SKM-1 (cell line): ENCODE measurements at regions not wholly inside any gene's neighbourhood (a gene's known extent, or its start where the extent isn't known, plus 50 kb on each side); places are given as distances from the start of the nearest gene placed in this dataset.
"Not testable (repeated sequence)": the region's sequence is repeated elsewhere in the genome, so short reads cannot be mapped to it uniquely, and the experiment has no call there.

Experiments used
- DNase-seq: peaks from one replicate; lab custom pipeline; 2025; ENCODE audit not compliant: unreplicated experiment; lab: John Stamatoyannopoulos, UW

DNA sequence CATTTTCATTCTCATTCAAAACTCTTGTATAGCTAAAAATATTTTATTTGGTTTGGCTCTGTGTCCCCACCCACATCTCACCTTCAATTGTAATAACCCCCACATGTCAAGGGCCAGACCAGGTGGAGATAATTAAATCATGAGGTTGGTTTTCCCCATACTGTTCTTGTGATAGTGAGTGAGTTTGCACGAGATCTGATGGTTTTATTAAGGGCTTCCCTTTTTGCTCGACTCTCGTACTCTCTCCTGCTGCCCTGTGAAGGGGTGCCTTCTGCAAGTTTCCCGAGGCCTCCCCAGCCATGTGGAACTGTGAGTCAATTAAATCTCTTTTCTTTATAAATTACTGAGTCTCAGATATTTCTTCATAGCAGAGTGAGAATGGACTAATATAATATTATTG is 768.0 kb downstream of the STIM2 start:
- DNase-seq: no peak

DNA sequence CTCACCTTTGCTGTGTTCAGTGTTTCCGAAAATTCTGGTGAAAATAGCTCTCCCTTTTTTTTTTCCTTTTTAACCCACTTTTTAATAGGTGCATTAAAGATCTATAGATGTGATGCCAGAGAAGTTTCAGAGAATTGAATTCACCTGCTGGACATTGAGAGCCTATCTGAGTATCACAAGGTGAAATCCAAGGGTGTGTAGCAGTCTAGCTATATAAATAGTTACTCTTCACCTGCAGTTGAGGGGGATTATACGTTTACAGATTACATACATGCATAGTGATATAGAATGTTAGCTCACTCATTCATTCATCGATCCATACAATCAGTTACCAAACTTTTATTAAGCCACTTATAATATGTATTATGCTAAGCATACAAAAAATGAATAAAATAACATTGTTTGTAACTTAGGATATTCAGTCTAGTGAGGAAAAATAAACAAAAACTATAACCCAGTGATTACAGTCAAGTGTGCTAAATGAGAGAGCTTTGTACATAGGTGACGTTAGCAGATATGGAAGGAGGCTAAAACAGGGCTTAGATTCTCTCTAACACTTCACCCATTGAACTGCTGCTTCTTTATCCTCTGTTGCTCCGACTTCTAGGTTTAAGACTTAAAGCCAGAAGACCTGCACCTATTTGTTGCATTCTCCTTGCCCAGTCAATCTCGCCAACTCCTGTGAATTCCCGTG is 769.0 kb downstream of the STIM2 start:
- no peak for DNase-seq

DNA sequence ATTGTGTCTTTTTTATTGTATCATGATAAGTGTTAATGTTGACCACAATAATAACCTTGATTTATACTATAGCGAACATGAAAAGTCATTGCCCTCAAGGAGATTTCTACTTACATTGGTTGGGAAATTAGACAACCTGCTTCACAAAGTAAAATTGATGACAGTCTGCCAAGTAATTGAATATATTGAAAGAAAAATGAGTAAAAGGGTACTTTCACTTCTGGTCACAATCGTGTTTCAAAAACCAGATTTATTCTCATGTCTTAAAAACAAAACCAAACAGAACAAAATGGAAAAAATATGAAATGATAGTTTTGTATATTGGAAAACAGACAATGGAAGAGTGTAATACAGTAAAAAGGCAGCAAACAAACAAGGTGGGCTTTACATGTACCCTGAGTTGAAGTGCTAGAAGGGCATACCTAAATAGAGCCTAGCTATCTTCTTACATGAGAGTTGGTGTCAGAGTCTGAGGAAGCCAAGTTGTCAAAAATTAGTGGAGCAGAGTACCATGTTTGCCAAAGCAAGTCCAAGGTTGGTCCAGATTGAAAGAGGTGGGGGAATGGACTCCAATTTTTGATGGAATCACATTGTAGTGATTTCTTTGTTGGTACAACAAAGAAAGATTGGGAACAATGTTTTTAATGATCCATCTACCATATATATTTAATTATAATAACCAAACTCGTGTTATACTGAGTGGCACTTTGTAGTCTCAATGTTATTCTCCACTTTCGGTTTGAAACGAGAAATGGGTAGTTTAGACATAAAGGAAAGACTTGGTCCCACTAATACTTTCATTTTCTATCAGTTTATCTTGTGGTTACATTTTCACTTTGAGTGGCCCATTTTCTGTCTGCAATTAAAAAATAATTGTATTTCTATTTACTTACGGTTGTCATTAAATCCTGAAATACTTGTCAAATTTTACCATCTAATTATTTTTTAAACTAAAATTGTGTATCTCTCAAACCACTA is 775.6 kb downstream of the STIM2 start:
- DNase-seq: no peak

DNA sequence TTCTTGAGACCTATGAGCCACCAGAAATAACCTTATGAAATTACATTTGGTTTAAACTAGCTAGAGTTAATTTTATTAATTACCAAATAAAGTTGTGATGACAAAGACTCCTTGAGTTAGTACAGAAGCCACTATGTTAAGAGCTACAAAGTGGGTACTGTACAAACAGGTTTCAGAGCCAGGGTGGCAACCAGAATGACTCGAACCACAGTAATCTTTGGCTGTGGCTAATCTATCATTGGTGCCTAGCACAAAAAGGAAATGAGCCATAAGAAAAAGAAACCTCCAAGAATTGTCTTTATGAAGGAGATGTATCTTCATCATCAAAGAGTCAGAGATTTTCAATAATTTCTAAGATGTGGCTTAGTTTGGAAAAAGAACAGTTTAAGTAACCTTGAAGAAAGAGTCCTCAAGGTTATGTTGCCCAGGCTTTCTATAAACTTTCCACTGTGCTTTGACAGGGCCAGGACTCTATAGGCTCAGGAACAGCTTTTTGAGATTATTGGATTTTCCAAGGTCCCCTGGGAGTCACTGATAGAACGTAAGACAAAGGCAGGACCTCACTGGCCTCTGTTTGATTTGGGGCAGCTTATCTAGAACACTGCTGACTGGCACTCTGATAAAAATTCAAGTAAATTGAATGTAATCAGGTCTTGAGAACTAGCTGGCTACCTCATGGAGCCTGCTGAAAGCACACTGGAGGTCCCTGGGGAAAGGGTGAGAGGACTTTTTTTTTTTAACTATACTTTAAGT is 777.7 kb downstream of the STIM2 start:
- no peak for DNase-seq

DNA sequence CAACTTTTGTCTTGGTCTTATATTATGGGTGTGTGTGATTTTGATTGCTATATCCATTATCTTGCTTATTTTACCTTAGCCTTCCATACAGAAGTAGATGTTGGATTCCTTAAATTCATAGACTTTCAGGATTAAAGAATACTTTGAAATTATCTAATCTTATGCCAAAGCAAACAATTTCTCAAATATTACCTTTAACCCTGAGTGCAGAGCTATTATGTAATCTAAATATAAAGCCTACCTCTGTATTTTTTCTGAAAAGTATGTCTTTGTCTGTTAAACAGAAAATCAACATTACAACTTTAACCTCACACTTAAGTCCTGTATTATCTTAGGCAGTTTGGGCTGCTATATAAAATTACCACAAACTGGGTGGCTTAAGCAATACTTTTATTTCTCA is 782.5 kb downstream of the STIM2 start:
- DNase-seq: no peak

DNA sequence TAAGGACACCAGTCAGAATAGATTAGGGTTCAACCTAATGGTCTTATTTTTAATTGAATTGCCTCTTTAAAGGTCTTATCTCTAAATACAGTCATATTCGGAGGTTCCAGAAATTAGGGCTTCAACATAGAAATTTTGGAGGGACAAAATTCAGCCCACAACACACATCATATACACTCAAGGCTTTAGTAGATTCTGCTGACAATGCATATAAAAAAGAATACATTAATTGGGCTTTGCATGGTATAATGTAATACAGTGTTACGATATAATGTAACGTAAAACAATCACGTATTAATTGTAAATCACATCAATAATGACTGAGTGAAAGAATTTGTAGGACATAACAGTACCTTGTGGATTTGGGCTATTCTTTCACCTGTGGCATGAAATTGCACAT is 787.8 kb downstream of the STIM2 start:
- DNase-seq: no peak

DNA sequence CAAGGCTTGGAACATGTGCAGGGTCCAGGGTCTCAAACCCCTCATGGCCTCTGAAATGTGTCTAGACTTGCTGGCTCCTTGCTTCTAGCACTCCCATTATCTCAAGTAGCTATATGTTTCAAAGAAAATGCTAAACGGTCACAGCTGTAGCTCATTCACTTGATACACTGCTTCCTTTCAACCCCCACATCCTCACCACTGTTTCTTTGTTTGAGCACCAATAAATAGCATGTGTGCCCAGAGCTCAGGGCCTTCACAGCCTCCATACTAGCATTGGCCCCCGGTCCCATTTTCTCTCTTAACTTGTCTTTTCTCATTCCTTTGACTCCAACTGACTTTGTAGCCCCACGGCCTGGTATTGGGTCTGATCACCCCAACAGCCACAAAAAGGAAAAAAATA is 801.8 kb downstream of the STIM2 start:
- DNase-seq: no peak

DNA sequence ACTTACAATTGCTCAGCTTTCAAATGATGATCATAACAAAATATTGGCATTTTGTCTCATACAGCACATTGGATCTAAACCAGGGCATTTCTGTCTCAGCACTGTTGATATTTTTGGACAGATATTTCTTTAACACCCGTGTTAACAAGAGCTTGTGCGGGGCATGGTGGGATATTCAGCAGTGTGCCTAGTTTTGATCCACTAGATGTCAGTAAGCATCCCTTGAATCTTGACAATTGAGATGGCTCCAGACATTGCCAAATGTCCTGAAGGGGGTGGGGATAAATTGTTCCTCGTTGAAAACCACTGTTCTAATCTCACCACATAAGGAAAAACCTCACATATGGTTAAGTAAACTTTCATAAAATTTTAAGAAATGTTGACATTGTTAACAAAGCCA is 806.3 kb downstream of the STIM2 start:
- no peak for DNase-seq

DNA sequence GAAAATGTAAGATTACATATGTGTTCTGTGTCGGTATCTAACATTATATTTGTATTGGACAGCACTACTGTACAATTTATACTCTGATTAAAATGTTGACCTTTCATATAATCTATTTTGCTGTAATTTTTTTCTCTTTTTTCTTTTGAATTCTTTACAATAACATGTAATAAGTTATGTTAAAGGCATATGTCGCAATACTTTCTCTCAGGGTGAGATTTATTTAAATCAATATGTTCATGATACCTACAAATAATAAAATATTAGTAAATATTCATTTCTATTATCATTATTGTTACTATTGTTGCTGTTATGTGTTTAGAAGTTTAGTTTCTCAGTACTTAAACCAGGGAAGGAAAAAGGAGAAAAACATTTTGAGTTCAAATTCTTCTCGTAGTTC is 807.4 kb downstream of the STIM2 start:
- DNase-seq: no peak

DNA sequence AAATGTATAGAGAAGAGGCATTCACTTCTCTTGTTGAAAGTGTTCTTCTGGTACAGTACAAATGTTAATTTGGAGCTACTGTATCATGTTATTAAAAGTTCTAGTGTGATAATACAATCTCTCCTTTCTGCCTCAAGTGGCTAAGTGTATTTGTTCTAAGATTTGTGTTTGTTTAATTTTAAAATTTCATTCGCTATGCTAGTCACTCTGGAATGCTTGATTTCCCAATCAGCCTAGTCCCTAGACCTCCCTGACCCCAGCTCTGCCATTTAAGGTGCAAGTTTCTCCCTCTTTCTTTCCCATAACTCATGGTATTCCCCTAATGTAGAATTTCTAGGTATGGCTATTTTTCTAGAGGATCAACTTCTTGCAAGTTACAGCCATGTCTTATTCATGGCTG is 817.4 kb downstream of the STIM2 start:
- no peak for DNase-seq

DNA sequence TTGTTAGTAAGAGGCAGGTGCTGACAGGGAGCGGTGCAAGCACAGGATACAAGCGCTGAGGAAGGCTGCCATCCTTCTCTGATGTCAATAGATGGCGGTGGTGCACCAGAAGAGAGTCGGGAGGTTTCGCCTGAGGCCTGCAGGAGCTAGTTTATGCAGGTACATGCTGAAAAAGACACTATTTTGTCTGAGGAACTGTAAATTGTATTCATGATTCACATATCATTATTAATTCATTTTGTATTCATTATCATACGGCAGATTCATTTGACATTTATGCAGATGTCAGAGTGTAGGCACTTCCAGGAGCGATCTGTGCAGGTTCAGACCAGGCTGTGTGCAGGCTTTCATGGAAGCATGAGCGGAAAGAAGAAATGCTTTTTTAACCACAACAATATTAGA is 824.0 kb downstream of the STIM2 start:
- DNase-seq: peak; percentile 46

DNA sequence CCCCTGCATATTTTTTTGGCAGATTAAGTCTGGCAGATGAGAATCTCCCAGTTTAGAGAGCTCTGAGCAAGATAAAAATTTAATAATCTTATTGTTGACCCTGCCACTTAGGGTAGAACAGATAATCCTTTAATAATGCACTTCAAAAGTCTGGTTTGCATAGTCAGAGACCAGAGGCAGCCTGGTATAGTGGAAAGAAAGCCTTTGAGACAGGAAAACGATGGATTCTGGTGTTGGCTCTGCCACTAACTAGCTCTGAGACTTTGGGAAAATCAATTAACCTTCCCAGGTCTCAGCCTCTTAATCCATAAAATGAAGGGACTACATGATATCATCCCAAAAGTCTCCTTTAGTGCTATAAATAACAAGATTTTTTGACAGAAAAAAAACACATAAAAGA is 824.5 kb downstream of the STIM2 start:
- DNase-seq: no peak

DNA sequence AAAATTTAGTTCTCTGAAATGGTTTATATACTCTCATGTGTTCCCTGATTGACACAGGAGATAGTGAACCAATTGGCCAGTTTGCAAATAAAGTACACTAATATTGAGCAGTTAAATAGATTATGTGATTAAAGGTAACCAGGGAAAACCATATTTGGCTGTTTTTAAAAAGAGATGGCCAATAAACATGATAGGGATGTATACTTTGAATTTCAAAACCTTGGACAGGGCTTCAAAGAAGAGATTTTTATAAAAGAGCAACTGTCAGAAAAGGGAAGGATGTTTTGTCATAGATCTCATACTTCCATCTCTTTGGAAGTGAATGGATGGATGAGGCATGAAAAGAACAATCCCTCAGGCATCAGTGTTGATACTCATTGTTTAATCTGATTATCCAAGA is 825.3 kb downstream of the STIM2 start:
- DNase-seq: no peak

DNA sequence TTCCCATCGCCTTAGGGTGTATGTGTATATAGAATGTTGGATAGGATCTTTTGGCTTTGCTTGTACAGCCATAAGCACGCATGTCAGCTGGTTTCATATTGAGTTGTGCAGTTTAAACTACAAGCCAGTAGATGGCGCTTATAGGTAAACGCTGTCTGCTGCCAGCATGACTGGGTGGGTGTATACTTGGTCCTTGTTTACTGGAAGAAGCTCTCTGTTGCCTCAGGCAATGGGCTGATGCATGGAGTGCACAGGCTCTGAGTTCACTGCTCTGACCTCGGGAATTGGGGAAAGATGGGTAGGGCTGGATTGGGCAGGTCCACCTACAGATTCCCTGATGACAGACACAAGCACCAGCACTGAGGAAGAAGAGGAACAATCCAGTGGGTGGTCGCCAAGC is 831.5 kb downstream of the STIM2 start:
- peak; percentile 4 for DNase-seq

DNA sequence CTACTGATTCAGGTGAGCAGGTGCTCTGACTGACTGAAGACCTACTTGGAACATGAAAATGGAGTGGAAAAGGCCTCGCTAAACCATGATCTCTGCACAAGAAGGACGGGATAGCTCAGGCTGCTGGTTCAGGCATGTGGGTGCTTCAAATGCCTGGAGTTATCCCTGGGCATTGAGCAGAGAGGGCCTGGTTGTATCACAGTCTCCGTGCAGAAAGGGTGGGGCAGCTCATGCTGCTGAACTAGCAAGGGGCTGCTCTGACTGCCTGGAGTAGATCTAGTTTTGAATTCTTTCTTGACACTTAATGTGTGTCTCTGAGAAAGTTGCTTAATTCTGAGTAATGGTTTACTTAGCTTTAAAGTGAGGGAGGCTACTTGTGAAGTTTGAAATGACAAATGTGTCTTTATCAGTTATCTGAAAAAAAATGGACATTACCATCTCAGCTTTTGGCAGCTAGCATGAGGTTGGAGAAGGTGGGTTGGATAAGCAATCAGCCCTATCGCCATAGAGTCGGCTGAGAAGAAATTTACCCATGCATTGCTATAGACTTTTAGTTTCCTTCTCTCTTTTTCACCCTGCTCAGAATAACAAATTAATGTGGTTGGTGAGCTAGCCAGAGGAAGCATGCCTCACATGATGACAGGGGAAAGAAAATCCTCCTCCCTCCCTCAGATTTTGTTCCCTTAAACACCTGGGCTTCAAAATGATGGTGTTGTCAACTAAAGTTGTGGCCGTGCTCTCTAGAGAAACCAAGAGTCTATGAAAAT is 832.4 kb downstream of the STIM2 start:
- no peak for DNase-seq

DNA sequence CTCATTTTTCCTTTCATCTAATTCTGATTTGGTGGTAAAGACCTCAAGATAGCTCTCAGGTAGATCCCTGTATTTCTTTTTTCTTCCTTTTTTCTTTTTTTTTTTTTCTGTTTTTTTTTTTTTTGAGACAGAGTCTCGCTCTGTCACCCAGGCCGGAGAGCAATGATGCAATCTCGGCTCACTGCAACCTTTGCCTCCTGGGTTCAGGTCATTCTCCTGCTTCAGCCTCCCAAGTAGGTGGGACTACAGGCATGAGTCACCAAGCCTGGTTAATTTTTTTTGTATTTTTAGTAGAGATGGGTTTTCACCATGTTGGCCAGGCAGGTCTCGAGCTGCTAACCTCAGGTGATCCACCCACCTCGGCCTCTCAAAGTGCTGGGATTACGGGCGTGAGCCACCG is 835.6 kb downstream of the STIM2 start:
- not testable (repeated sequence) for DNase-seq

DNA sequence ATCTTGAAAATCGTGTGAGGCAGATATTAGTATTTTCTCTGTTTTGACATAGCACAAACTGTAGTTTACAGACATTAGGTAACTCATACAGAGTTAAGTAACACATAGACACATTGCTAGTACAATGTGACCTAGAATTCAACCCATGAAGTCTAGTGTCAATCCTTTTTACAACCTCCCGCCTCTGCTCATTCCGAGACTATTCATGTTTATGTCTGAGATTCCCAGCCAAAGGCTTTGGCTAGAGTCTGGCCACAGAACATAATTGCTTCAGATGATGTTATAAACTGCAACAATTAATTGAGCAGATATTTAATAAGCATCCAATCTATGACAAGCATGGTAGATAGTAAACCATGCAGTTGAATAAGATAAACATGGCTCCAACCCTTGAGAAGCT is 841.0 kb downstream of the STIM2 start:
- DNase-seq: no peak

DNA sequence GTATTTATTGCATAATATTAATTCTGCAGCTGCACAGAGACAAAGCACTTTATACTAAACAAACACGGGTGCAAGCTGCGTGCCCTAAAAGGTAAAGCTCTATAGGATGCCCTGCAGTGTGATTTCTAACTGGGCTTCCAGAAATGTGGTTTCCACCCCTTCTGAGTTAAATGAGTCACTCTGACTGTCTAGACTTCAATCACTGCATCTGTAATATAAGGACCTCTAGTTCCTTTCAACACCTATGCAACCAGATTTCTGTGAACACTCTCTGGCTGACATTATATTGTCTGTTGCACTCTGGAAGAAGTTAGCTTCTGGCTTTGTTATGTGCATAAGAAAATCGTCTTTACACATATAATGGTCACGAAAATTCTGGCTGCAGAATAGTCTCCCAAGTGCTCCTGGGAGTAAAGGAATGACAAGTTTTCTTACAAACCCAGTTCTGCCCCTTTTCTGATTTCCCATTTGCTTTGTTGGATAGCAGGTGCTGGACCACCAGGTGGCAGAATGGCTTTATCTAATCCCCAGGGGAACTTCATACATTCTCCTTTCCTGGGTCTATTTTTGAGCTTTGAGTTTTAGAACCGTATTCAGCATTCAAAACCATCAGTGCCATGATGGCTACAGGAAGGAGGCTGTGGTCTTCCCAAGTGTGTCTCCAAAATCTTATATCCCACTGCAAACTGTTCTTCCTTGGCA is 842.2 kb downstream of the STIM2 start:
- DNase-seq: no peak

DNA sequence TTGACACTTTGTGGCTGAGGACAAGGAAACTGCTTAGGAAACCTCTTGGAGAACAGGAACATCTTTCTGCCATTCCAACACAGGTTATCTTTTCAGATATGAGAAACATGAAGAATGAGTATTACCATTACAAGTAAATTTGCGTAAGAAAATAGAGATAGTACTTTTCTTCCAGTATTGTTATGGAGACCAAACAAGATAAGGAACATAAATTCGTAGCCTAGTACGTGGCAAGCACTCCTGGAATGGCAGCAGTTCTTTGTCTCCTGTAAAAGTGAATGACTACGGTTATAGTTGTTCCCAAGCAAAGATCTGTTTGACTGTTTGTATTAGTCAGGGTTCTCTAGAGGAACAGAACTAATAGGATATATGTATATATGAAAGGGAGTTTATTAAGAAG is 843.1 kb downstream of the STIM2 start:
- no peak for DNase-seq

DNA sequence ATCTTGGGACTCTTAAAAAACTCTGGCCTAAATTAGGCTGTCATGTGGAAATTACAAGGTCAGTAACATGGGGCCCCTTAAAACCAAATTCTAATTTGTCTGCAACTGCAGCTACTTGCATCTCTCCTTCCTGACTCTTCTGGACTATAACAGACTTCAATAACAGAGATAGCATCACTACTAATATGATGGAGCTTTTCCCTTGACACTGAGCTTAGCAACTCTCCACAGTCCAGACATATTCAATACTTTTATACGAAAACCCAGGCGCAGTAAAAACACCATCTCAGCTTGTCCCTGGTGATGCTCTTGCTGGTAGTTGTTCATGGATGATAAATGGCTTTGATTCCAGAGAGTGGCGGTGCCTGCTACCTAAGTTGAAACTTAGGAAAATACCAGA is 850.4 kb downstream of the STIM2 start:
- DNase-seq: no peak
